Islet precursor cell (in vitro differentiated cells): ENCODE measurements at regions not wholly inside any gene's neighbourhood (a gene's known extent, or its start where the extent isn't known, plus 50 kb on each side); places are given as distances from the start of the nearest gene placed in this dataset.
A peak's percentile ranks its signal among the peaks of the same experiment; 100 is the strongest.
"Not testable (repeated sequence)": the region's sequence is repeated elsewhere in the genome, so short reads cannot be mapped to it uniquely, and the experiment has no call there.

Experiments
- DNase-seq: peaks from one replicate; pipeline ENCODE4 v3.0.0-alpha.2; 2018

- DNase-seq = not testable (repeated sequence)
Observed at GRCh38 chr9:65392611-65393010, 107.6 kb upstream of the FOXD4L5 start.

GRCh38 chr9:65389710-65390109, 104.7 kb upstream of the FOXD4L5 start:
- DNase-seq = not testable (repeated sequence)

GRCh38 chr9:65389216-65389615, 104.2 kb upstream of the FOXD4L5 start:
- not testable (repeated sequence) for DNase-seq

GRCh38 chr9:65386699-65387098, 101.7 kb upstream of the FOXD4L5 start:
- DNase-seq = peak; percentile 82

GRCh38 chr9:65386191-65386590, 101.2 kb upstream of the FOXD4L5 start:
- not testable (repeated sequence) for DNase-seq

GRCh38 chr9:65385655-65386024, 100.6 kb upstream of the FOXD4L5 start:
- not testable (repeated sequence) for DNase-seq

- not testable (repeated sequence) for DNase-seq
Observed at GRCh38 chr9:65384759-65385654, 100.0 kb upstream of the FOXD4L5 start.

GRCh38 chr9:65384066-65384465, 99.1 kb upstream of the FOXD4L5 start:
- not testable (repeated sequence) for DNase-seq

- not testable (repeated sequence) for DNase-seq
Observed at GRCh38 chr9:65383646-65384045, 98.6 kb upstream of the FOXD4L5 start.

GRCh38 chr9:65382701-65383318, 97.8 kb upstream of the FOXD4L5 start:
- DNase-seq = not testable (repeated sequence)
